Activated T-helper 1 cell treated with anti-CD3 and anti-CD28 coated beads, Interleukin-12 subunit alpha, Interleukin-12 subunit beta, Interleukin-2, Interleukin-4 antibody, amounts not matched to agents 30 ng/mL and 10 ng/mL and 1 ng/mL, durations not matched to agents 14 hours and 24 hours and 36 hours (primary cell): ENCODE measurements at regions not wholly inside any gene's neighbourhood (a gene's known extent, or its start where the extent isn't known, plus 50 kb on each side); places are given as distances from the start of the nearest gene placed in this dataset.

Experiments
- DNase-seq: peaks from one replicate; pipeline ENCODE4 v3.0.0; 2021; ENCODE audit warnings: low spot score
- H3K27ac Mint-ChIP-seq: one replicate; pipeline ENCODE4 v1.8.0; 2021; ENCODE audit warnings: mild to moderate bottlenecking, mixed read lengths
- H3K27me3 Mint-ChIP-seq: one replicate; pipeline ENCODE4 v1.8.0; 2022; ENCODE audit warnings: mild to moderate bottlenecking, moderate library complexity, mixed read lengths; ENCODE audit not compliant: insufficient read depth
- H3K36me3 Mint-ChIP-seq: one replicate; pipeline ENCODE4 v1.8.0; 2021; ENCODE audit warnings: low read depth, mixed read lengths
- H3K4me1 Mint-ChIP-seq: one replicate; pipeline ENCODE4 v1.8.0; 2021; ENCODE audit warnings: low read depth, mixed read lengths
- H3K4me3 Mint-ChIP-seq: one replicate; pipeline ENCODE4 v1.8.0; 2021; ENCODE audit warnings: mild to moderate bottlenecking, moderate library complexity, mixed read lengths
- H3K9me3 Mint-ChIP-seq: one replicate; pipeline ENCODE4 v1.8.0; 2021; ENCODE audit warnings: mixed read lengths
- intact Hi-C: fragments of 100-400 bp; cut with micrococcal nuclease; formaldehyde crosslinking; loops from one replicate; pipeline ENCODE4 v1.15.1; 2024

DNA sequence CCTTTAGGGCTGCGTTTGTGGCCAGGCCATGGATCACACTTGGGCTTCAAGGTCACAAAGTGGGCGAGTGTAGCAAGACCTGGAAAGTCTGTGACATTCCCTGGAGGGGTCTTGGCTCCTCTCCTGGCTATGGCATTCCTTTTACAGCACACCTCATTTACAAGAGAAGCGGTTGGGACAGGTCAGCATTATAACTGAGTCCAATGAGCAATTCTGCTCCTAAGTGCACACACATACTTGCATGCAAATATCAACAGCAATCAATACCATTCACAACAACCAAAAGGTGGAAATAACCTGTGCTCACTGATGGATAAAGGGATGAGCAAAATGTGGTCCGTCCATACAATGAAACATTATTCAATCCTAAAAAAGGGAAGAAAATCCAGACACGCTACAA, 298.2 kb downstream of the CTTN start:
- Mint-ChIP-seq H3K9me3 (no peaks in the 10 kb centered on the region), H3K27me3 (peaks cover 2% of the 10 kb centered on the region), H3K4me1 (no peaks in the 10 kb centered on the region), H3K27ac (no peak overlapping the region), H3K4me3 (no peak overlapping the region), H3K36me3 (no peaks in the 10 kb centered on the region)
- DNase-seq = no peak
- intact Hi-C loops = no loop called here

DNA sequence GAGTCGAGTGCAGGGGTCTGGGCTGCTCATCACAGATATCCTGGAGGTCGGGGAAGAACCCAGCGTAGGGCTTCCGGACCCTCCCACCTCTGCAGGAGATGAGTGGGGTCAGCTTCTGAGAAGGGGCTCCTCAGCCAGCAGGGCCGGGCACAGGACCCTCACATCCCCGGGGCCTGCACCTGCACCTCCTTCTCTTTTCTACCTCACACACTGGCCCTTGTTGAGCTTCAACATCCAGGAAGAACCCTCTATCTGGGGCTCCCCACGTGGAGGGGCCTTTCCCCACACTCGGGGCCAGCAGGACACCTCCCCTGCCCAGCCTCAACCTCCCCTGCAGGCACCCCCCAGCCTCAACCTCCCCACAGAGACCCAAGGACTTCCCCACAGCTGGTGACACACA, 299.4 kb downstream of the CTTN start:
- H3K4me1 Mint-ChIP-seq = no peaks in the 10 kb centered on the region
- no peaks in the 10 kb centered on the region for H3K36me3 Mint-ChIP-seq
- peaks cover 2% of the 10 kb centered on the region for H3K27me3 Mint-ChIP-seq
- intact Hi-C loops = no loop called here
- H3K4me3 Mint-ChIP-seq = no peak overlapping the region
- no peak overlapping the region for H3K27ac Mint-ChIP-seq
- no peak for DNase-seq
- H3K9me3 Mint-ChIP-seq = no peaks in the 10 kb centered on the region

DNA sequence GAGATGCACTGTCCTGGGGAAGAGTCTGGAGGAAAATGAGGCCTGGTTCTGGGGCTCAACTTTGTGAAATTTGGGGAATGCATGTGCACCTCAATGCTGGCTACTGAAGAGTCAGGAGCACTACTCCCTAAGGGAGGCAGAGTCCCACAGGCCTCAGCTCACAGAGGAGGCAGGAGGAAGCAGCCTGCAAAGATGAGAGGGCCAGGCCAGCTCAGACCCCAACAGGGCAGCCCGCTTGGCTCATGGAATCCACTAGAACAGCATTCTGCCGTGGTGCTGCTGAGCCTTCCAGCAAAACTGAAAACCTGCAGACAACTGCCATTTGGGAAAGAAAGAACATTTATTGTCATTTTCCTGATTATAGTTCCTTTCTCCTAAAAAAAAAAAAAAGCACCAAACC, 300.5 kb downstream of the CTTN start:
- intact Hi-C loops = no loop called here
- no peak overlapping the region for H3K4me3 Mint-ChIP-seq
- H3K4me1 Mint-ChIP-seq = no peaks in the 10 kb centered on the region
- DNase-seq = no peak
- no peaks in the 10 kb centered on the region for H3K9me3 Mint-ChIP-seq
- peaks cover 2% of the 10 kb centered on the region for H3K27me3 Mint-ChIP-seq
- H3K36me3 Mint-ChIP-seq = no peaks in the 10 kb centered on the region
- H3K27ac Mint-ChIP-seq = no peak overlapping the region

DNA sequence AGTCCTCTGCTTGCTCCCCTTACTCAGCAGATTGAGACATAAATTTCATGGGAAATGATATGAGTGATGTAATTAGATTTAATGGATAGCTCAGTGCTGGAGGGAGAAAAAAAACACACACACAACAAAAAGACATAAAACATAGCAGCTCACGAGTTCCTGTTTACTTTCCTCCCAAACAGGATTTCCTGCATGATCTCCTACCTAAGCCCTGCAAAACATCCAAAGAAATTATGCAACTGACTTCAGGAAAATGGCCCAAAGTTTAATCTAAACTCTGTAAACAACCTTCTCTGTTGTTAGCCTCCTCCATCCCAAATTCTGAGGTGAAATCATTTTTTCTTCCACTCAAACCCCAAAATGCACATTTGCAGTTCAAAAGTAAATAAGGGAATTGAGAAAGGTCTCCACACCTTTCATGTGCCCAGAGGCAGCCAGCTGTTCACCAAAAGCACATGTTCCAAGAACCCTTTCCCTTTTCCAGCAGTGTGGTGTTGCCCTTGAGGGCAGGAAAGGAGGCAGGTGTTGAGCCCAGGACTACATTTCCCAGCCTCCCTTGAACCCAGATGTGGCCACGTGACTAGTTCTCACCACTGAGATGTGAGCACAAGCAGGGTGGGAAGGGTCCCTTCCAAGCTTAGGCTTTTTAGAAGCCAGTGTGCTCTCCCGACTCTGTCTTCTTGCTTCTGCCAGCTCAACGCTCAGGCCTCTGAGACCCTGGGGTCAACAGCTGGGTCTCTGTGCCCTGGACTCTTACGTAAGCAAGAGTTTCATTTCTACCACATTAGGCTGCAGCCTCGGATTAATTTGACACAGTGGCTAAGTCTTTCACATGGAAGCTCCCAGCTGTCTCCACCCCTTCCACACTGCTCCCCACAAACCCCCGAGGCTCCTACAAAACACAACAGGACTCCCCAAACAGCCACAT, 301.2 kb downstream of the CTTN start:
- DNase-seq = no peak
- no peak overlapping the region for H3K4me3 Mint-ChIP-seq
- no peak overlapping the region for H3K27ac Mint-ChIP-seq
- H3K4me1 Mint-ChIP-seq = no peaks in the 10 kb centered on the region
- peaks cover 2% of the 10 kb centered on the region for H3K27me3 Mint-ChIP-seq
- no peaks in the 10 kb centered on the region for H3K36me3 Mint-ChIP-seq
- no peaks in the 10 kb centered on the region for H3K9me3 Mint-ChIP-seq
- intact Hi-C loops = no loop called here

DNA sequence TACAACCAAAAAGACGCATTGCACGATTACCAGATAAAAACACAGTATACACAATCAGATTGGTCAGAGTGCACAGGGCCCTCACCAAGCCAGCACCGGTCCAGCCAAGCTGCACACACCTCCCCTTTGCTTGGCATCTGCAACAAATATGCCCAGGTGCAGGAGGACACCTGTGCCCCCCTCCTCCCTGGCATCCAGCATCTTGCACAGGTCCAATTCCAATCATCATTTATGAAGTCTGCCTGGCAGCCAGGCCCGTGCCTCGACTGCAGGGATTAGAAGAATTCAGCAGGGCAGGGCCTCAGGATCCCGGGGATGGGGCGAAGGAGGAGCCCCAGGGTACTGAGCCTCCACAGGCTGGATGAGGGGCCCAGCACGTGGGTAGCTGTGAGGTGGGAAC, 302.1 kb downstream of the CTTN start:
- peaks cover 2% of the 10 kb centered on the region for H3K27me3 Mint-ChIP-seq
- H3K27ac Mint-ChIP-seq = no peak overlapping the region
- intact Hi-C loops = no loop called here
- H3K4me1 Mint-ChIP-seq = no peaks in the 10 kb centered on the region
- no peak for DNase-seq
- no peak overlapping the region for H3K4me3 Mint-ChIP-seq
- H3K9me3 Mint-ChIP-seq = no peaks in the 10 kb centered on the region
- H3K36me3 Mint-ChIP-seq = no peaks in the 10 kb centered on the region

DNA sequence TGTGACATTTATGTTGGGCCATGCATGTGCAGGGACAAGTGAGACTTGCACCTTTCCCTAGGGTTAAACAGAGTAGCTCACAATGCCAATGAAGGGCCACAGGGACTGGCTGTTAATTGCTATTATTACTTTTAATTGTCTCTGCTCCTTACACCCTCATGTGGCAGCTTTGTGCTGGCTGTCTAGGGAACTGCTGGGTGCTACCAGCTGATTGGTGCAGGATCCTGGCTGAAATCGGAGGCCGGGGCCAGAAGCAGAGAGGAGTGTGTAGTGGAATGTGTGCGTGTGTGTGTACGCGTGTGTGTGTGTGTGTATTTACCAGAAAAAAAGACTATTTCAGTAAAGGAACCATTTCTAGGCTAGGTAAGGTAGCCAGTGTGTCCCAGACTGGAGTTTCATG, 302.5 kb downstream of the CTTN start:
- peaks cover 2% of the 10 kb centered on the region for H3K27me3 Mint-ChIP-seq
- no peak for DNase-seq
- intact Hi-C loops = no loop called here
- H3K27ac Mint-ChIP-seq = no peak overlapping the region
- no peak overlapping the region for H3K4me3 Mint-ChIP-seq
- no peaks in the 10 kb centered on the region for H3K4me1 Mint-ChIP-seq
- no peaks in the 10 kb centered on the region for H3K36me3 Mint-ChIP-seq
- H3K9me3 Mint-ChIP-seq = no peaks in the 10 kb centered on the region

DNA sequence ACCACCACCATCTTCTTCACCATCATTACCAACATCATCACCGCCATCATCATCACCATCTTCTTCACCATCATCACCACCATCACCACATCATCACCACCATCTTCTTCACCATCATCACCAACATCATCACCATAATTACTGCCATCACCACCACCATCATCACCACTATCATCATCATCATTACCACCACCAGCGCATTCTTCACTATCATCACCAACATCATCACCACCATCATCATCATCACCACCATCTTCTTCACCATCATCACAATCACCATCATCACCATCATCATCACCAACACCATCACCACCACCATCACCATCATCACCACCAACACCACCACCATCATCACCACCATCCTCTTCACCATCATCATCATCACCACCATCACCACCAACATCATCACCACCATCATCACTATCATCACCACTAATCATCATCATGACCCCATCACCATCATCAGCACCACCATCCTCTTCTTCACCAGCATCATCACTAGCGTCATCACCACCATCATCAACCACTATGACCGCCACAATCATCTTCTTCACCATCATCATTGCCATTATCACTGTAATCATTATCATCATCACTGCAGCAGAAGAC, 303.8 kb downstream of the CTTN start:
- no peak for DNase-seq

DNA sequence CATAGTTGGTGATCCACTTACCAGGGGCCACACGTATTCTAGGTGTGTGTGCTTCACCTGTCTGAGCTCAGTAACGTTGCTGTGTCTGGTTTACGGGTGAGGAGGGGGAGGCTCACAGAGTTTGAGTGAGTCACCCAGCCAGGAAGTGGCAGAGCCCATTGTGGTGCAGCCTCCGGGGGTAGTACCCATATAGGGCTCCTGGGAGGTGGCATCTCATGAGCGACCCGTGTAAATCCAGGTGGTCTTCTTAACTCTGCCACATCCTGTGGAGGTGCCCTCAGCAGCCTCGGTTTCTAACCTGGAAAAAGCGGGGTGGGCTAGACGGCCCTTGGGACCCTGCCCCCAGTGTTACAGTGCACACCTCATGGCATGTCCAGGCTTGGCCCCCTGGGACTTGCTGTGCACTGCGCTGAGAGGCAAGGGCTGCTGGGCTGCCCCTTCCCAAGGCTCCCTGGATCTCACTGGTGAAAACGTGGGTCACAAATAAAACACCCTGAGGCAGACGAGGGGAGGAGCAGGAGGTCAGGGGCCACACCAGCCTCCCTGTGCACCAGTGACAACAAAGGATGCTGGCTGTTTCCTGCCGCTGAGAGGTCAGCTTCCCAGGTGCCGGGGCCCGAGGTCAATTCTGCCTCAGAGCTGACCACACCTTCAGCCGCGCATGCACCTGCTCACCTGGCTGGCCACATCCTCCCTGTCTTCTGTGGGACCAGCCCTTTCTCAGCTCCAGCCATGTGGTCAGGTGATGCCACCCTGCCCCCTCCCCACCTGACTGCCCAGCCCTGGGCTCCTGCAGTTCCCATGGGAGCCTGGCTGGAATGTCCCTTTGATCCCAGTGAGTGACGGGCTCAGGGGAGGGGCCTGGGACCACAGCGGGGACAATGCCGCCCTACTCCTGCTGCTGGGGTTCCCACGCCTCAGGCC, 305.1 kb downstream of the CTTN start:
- Mint-ChIP-seq H3K27me3 (no peaks in the 10 kb centered on the region), H3K4me3 (no peak overlapping the region), H3K9me3 (no peaks in the 10 kb centered on the region), H3K27ac (no peak overlapping the region), H3K4me1 (no peaks in the 10 kb centered on the region), H3K36me3 (no peaks in the 10 kb centered on the region)
- no peak for DNase-seq
- intact Hi-C loops = no loop called here

More for the DNA sequence above, 303.8 kb downstream of the CTTN start:
- intact Hi-C loops = no loop called here
- H3K4me1 Mint-ChIP-seq = no peaks in the 10 kb centered on the region
- H3K9me3 Mint-ChIP-seq = no peaks in the 10 kb centered on the region
- H3K27me3 Mint-ChIP-seq = no peaks in the 10 kb centered on the region
- H3K27ac Mint-ChIP-seq = no peak overlapping the region
- H3K36me3 Mint-ChIP-seq = no peaks in the 10 kb centered on the region
- no peak overlapping the region for H3K4me3 Mint-ChIP-seq

DNA sequence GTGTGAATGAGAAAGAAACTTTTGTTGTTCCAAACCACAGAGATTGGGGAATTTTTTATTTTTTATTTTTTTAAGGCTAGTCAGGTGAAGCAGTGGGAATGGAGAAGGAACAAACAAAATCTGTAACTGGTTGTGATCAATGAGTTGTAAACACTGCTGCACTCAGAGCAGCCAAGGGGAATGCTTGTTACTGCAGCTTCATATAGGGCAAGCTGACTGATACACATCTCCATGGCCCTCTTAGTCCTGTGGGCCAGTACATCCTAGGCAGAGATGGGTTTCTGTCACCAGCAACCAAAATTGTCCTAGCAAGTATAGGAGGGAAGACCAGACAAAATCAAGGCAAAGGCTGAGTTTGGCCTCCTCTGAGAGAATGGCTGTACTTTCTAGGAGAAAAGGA, 306.8 kb downstream of the CTTN start:
- Mint-ChIP-seq H3K9me3 (no peaks in the 10 kb centered on the region), H3K27ac (no peak overlapping the region), H3K4me3 (no peak overlapping the region), H3K27me3 (no peaks in the 10 kb centered on the region), H3K4me1 (no peaks in the 10 kb centered on the region), H3K36me3 (no peaks in the 10 kb centered on the region)
- intact Hi-C loops = no loop called here
- DNase-seq = no peak

DNA sequence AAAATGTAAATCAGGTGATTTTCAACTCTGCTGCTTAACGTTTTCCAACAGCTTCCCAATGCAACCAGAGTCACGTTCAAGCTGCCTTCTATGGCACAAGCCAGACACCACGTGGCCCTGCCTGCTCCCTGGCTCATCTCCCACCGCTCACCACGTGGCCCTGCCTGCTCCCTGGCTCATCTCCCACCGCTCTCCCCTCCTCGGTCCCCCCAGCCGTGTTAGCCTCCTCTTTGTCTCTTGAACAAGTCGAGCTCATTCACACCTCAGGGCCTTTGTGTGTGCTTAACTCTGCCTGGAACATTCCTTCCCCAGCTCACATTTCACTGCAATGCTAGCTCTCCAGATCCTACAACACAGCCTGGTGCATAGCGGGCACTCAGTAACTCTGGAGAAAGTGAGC, 307.6 kb downstream of the CTTN start:
- H3K36me3 Mint-ChIP-seq = no peaks in the 10 kb centered on the region
- intact Hi-C loops = no loop called here
- no peaks in the 10 kb centered on the region for H3K9me3 Mint-ChIP-seq
- H3K4me3 Mint-ChIP-seq = no peak overlapping the region
- no peaks in the 10 kb centered on the region for H3K4me1 Mint-ChIP-seq
- H3K27ac Mint-ChIP-seq = no peak overlapping the region
- no peak for DNase-seq
- H3K27me3 Mint-ChIP-seq = no peaks in the 10 kb centered on the region

DNA sequence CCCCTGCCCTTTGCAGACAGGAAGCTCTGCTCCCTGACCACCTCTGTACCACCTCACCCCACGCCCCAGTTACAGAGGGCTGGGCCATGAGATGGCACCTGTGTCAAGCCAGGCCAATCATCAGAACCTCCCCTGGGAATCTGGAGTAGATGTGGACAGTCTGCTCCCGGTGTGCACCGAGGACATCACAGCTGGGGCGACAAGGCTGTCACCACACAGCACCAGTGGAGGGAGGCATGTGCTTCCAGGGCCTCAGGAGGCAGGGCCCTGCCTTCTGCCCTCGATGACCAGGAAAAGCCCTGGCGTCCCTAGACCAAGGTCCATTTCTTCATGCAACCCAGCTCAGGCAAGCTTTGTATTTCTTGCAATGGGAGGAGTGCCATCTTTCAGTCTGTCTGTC, 309.5 kb downstream of the CTTN start:
- DNase-seq = no peak
- no peaks in the 10 kb centered on the region for H3K36me3 Mint-ChIP-seq

DNA sequence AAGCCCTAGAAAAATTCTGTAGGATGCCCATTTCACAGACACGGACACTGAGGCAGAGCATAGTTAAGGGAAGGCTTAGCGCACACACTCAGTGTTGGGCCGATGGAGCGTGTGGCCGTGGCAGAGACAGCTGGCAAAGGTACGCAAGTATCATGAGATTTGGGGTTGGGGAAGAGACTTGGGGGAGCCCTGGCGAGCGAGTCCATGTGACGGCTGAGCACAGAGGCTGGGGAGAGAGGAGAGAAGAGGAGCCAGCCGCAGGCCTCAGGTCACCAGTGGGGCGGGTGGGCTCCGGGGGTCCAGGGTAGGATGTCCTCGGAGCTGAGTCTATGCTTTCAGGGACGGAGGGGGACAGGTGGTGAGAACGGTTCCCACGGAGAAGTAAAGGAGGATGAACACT, 311.3 kb downstream of the CTTN start:
- Mint-ChIP-seq H3K9me3 (no peaks in the 10 kb centered on the region), H3K4me1 (no peaks in the 10 kb centered on the region), H3K4me3 (no peak overlapping the region), H3K36me3 (no peaks in the 10 kb centered on the region), H3K27ac (no peak overlapping the region), H3K27me3 (peaks cover 2% of the 10 kb centered on the region)
- intact Hi-C loops = no loop called here
- DNase-seq = no peak

More for the DNA sequence above, 309.5 kb downstream of the CTTN start:
- peaks cover 2% of the 10 kb centered on the region for H3K27me3 Mint-ChIP-seq
- intact Hi-C loops = no loop called here
- no peak overlapping the region for H3K4me3 Mint-ChIP-seq
- no peaks in the 10 kb centered on the region for H3K9me3 Mint-ChIP-seq
- H3K27ac Mint-ChIP-seq = no peak overlapping the region
- H3K4me1 Mint-ChIP-seq = no peaks in the 10 kb centered on the region

DNA sequence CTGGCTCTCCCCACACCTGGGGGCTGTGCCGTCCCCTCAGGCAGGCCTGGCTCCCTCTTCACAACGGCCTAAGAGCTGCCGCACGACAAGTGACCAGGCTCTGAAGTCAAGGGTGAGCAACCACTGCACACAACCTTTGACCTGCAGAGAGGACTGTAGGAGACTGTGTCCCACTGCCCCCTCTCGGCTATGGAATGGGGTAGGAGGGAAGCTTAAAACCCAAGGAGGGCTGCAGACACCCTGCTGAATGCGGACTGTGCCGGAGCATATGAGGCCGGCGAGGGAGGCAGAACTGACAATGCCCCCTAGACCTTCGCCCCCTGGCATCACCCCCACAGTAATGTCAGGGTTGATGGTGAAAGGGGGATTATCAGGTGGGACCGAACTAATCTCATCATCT, 311.9 kb downstream of the CTTN start:
- intact Hi-C loops = no loop called here
- Mint-ChIP-seq H3K27me3 (peaks cover 2% of the 10 kb centered on the region), H3K36me3 (no peaks in the 10 kb centered on the region), H3K9me3 (no peaks in the 10 kb centered on the region), H3K27ac (no peak overlapping the region), H3K4me3 (no peak overlapping the region), H3K4me1 (no peaks in the 10 kb centered on the region)
- DNase-seq = no peak
